GM12872 (cell line): ENCODE measurements at regions not wholly inside any gene's neighbourhood (a gene's known extent, or its start where the extent isn't known, plus 50 kb on each side); places are given as distances from the start of the nearest gene placed in this dataset.

Experiments
- TF ChIP-seq, protein P1 (sequence below): IDR thresholded peaks from 3 replicates; pipeline ENCODE4 v1.5.1; 2011; ENCODE audit warnings: low read depth, mild to moderate bottlenecking, low read length, moderate library complexity; ENCODE audit not compliant: insufficient read depth

GRCh38 chr15:29424118-29424517, 154.5 kb upstream of the NSMCE3 start:
- TF ChIP-seq, protein P1, sequence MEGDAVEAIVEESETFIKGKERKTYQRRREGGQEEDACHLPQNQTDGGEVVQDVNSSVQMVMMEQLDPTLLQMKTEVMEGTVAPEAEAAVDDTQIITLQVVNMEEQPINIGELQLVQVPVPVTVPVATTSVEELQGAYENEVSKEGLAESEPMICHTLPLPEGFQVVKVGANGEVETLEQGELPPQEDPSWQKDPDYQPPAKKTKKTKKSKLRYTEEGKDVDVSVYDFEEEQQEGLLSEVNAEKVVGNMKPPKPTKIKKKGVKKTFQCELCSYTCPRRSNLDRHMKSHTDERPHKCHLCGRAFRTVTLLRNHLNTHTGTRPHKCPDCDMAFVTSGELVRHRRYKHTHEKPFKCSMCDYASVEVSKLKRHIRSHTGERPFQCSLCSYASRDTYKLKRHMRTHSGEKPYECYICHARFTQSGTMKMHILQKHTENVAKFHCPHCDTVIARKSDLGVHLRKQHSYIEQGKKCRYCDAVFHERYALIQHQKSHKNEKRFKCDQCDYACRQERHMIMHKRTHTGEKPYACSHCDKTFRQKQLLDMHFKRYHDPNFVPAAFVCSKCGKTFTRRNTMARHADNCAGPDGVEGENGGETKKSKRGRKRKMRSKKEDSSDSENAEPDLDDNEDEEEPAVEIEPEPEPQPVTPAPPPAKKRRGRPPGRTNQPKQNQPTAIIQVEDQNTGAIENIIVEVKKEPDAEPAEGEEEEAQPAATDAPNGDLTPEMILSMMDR, result no peak

GRCh38 chr15:29422606-29423005, 153.0 kb upstream of the NSMCE3 start:
- TF ChIP-seq, protein P1, result no peak

- TF ChIP-seq, protein P1, result no peak
These were observed 150.6 kb upstream of the NSMCE3 start for GRCh38 chr15:29420188-29420587.

- TF ChIP-seq, protein P1, result no peak
These were observed 149.3 kb upstream of the NSMCE3 start for GRCh38 chr15:29418931-29419330.

- TF ChIP-seq, protein P1, result no peak
These were observed 148.6 kb upstream of the NSMCE3 start for GRCh38 chr15:29418178-29418577.

GRCh38 chr15:29411299-29411698, 141.7 kb upstream of the NSMCE3 start:
- TF ChIP-seq, protein P1, result no peak

DNA sequence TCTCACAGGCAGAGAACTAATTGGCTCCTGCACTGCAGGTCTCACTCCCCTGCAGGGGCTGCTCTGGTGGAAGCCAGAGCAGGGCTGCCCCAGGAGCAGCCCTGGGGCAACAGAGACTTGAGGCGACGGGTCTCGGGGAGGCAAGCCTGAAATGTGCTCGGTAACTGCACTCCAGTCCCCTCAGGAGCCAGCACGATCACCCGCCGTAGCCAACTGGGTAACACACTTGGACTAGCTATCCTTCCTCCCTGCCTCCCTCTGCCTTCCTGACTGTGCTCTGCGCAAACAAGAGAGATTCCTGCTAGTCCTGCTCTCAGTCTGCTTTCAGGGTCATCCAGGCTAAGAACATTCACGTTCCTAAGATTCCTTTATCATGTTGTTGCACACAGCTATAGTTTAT, 140.7 kb upstream of the NSMCE3 start:
- TF ChIP-seq, protein P1, result no peak

GRCh38 chr15:29409890-29410289, 140.3 kb upstream of the NSMCE3 start:
- TF ChIP-seq, protein P1, result no peak
